COLO668 (cell line): ENCODE measurements at regions not wholly inside any gene's neighbourhood (a gene's known extent, or its start where the extent isn't known, plus 50 kb on each side); places are given as distances from the start of the nearest gene placed in this dataset.
"Not testable (repeated sequence)": the region's sequence is repeated elsewhere in the genome, so short reads cannot be mapped to it uniquely, and the experiment has no call there.

Source experiments
- DNase-seq: peaks from one replicate; lab custom pipeline; 2025; ENCODE audit not compliant: unreplicated experiment; lab: John Stamatoyannopoulos, UW

DNA sequence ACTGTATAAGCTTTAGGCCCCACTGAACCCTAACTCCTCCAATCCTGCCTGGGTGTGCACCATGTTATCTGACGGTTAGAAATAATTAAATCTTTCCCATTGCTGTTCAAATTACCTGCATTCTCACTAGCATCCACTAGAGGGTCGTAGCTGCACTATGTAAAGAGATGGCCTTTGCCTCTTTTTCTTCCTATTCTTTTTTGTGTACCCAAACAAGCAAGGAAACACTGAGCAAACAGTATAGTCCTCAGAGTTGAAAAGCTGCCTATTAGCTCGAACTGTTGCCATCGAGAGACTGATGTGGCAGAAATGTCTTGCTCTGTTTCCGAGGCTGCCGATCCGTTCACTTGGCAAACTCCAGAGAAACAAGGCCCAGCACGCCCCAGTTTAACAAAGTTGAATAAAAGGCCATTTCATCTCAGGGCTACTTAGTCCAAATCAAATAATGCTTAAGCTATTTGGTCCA, 163.8 kb upstream of the TRPM3 start:
- DNase-seq = peak; percentile 52

DNA sequence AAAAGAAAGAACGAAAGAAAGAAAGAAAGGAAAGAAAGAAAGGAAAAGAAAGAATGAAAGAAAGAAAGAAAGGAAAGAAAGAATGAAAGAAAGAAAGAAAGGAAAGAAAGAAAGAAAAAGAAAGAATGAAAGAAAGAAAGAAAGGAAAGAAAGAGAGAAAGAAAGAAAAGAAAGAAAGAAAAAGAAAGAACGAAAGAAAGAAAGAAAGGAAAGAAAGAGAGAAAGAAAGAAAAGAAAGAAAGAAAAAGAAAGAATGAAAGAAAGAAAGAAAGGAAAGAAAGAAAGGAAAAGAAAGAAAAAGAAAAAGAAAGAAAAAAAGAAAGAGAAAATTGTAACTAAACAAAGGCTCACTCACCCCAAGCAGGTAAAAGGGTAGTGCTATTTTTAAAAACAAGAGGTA, 160.7 kb upstream of the TRPM3 start:
- DNase-seq = not testable (repeated sequence)

DNA sequence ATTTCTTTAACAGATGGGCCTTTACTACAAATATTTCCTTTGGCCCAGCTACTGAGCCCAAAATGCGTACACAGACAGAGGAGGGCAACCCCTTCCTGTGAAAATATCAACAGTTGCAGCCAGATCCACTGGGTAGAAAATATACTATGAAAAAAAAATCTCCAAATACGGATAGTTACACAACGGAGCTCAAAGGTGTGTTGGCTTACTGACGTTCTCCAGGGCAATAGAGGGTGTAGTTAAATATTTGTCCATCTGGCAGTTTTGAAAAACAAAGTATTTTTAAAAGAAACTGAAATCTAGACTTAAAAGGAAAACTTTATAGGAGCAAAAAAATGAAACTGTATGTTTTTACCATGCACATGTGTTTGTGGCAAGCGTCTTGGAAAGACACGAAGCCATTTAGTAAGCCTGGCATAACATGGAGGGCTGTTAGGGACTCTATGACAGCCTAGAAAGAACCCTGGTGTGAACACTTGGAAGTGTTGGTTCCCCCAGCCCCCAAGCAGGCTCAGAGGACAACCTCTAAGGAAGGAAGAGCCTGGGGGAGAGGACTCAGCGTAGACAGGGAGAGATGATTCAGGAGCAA, 157.8 kb upstream of the TRPM3 start:
- DNase-seq = no peak

DNA sequence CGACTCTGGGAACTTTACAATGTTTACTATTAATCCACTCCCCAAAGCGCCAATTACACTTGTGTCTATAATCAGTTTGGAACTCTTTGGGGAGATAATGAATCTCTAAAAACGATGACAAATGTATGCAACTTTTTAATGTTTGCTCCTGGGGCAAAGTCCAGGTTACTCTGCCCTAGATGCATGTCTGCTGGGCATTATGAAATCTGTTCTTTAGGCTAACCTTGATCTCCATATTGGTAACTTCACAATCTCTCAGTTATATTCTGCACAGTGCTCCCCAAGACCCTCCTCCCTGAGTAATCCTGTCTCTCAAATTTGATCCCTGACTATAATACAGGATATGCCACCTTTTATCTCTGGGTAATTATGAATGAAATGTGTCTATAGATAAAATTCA, 152.2 kb upstream of the TRPM3 start:
- no peak for DNase-seq

DNA sequence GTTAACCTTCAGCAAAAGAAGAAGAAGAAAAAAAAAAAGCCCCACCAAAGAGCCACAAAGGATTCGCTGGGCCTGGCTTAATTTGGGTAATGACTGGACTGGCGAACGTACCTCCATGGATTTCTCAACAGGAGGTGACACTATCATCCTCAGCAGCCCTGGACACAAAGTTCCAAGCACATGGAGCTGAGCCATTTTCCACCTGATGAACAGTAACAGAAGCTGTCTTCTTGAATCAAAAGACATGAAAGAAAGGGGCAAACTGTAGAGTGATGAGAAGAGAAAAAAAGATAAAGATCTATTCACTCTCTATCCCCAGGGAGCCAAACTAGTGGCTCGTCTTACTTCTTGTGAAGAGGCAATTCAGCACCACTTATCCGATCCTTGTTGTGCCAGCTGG, 150.2 kb upstream of the TRPM3 start:
- DNase-seq = no peak

DNA sequence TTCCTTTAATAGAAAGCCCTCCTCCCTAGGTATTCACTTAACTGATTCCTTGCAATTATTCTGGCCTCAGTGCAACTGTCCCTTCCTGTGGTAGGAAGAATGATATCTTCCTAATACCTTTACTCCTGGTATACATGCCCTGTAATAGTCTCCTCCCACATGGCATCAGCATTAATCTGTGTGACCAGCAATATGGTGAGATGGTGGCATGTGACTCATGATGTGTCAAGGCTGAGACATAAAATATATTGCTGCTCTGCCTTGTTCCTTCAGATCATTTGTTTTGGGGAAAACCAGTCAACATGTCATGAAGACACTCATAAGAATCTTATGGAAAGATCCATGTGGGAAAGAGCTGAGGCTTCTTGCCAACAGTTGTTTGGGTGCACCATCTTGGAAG, 149.1 kb upstream of the TRPM3 start:
- DNase-seq = no peak

DNA sequence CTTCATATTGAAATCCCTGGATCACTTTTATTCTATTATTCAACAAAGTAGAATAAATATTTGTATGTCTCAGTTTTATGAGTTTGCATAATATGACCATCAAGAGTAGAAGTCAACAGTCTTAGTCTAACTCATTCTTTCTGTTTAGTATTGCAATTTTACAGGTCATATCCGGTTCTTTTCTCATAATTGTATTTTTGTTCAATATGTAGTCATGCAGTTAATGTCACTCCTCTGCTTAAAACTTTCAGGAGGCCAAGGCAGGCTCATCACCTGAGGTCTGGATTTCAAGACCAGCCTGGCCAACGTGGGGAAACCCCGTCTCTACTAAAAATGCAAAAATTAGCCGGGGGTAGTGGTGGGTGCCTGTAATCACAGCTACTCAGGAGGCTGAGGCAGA, 148.4 kb upstream of the TRPM3 start:
- no peak for DNase-seq

DNA sequence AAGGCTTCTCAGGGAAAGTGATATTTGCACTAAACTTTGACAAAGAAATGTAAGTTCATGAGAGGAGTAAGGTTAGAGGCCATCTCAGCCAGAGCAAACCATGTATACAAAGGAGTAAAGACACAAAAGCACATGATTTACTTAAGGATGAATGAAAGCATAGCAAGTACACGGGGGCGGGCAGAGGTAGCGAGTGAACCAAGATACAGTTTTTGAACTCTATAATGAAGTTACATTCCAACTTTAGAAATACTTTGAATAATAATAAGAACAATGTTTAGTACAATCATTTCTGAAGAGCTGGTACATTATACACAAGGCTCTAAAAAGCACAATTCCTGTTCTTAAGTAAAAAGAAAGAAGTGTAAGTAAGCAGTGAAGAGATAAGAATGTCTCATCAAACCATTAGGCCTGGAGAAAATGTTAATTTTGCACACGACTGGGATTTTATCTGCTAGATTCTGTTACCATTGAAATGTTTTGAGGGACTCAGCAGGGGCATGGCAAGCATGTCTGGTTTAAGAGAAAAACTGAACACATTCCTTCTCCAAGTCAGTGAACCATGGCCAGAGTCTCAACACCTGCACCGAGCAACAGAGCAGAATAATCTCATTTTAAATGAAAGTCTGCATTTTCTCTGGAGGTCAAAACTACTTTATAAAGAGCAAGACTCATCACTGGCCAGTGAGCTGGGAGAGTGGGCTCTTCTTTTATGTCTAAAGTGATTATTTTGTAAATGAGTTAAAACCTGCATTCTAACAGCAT, 147.6 kb upstream of the TRPM3 start:
- no peak for DNase-seq

DNA sequence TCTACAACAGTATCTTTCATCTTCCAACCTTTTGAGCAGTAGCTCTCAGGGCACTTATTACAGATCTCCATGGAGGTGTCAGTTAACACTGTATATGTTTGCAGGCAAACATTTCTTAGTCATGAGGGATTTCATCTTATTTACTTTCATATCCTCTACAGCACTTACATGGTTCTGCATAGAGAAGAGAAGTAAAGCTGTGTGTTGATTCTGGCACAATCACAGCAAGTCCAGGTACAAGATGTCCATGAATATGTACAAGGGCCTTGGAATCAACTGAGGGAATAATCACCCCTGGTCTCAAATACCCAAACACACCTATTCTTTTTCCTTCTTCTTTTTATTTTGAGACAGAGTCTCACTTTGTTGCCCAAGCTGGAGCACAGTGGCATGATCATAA, 142.0 kb upstream of the TRPM3 start:
- no peak for DNase-seq

DNA sequence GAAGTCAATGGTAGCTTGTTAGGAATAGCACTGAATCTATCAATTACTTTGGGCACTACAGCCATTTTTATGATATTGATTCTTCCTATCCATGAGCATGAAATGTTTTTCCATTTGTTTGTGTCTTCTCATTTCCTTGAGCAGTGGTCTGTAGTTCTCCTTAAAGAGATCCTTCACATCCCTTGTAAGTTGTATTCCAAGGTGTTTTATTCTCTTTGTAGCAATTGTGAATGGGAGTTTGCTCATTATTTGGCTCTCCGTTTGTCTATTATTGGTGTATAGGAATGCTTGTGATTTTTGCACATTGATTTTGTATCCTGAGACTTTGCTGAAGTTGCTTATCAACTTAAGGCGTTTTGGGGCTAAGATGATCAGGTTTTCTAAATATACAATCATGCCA, 139.0 kb upstream of the TRPM3 start:
- DNase-seq = not testable (repeated sequence)

DNA sequence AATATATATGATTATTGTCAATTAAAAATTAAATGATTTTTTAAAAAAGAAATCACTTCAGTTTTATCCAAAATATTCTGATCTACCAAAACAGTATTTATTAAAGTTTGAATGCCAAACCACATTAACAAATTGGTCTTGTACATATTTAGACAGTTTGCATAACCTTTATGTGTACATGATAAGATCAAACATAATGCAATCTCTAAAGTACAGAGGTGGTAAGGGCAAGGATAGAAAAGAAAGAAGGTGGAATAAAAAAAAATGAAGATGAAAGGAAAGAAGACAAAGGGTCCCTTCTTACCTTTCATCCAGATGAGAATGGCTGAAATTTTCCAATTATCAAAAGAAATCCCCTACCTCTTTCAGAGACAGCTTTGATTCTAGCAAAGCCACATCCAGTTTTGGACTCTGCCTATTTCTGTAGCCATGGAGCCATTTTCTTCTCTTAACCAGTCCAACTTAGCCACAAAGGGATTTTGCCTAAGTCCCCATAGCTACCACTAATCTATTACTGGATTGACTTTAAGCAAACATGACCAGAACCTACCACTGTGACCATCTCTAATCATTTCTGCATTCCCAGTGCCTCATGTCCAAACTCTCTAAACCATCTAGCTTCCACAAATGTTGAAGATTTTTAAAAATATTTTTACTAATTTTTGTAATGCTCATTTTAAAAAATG, 133.3 kb upstream of the TRPM3 start:
- DNase-seq = no peak

DNA sequence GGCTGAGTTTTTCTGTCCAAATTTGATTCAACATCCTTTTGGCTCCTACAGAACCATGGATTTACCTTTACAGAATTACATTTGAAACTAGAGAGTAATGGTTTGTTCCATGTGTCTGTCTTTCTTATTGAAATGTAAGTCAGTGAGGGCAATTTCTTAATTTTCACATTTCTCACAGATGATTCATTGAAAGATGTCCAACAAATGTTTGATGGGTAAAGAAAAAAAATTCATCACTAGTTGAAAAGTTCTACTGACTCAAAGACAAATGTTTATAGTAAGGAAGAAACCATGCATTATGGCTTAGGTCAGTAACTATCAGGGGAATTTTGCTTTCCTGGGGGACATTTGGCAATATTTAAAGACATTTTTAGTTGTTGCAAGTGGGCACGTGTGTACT, 131.6 kb upstream of the TRPM3 start:
- no peak for DNase-seq

DNA sequence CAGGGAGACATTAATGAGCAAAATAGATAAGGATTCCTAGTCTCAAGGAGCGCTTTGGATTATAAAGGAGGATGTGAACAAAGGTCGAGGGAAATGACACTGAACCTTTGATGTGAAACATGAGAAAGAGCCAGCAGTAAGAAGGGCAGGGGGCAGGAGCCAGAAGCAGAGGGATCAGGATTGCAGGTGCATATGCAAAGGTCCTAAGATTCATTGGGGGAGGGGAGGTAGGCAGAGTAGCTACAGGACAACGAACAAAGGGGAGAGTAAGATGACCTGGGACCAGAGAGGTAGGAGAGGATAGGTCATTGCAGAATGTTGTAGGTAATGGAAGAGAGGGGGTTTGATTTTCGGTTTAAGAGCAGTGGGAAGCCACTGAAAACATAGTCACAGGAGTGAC, 129.2 kb upstream of the TRPM3 start:
- DNase-seq = no peak

DNA sequence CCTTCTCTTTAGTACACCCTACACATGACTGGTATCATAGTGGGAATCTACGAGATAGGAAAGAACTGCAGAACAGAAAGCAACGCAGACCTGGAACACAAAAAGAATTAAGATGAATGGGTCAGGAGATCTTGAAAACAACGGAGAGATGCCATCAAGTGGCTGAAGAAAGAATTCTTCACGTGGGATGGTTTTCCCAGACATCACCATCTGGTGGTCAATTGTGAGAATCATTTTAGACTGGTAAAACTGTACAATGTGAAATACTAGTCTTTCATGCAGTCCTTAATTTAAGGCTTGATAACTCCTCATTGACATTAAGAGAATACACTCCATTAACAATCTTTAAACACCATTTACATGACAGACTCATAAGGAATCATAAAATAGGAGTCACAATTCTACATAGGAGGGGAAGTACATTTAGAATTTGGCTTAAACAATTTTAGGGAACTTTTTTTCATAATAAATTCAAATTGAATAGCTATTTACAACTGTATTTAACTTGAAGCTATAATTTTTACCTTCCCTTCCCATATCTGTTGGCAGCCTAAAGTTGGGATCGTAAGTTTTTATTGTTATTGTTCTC, 128.4 kb upstream of the TRPM3 start:
- DNase-seq = no peak

DNA sequence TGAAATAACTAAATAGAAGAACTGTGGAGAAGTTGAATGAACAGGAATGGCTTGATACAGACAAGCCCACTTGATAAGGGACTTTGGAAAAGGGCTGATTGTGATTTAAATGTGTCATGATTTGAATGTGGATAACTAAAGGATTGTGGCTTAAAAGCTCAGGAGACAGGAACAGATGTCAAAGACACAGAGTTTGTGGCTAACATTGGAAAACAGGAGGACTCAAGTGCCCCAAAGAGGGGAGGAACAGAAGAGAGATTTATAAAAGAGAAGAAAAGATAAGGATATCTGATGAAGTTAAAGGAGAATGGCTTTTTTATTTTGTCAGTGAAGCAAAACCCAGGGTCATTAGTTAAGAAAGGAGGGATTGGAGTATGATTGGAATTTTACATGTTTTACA, 124.2 kb upstream of the TRPM3 start:
- no peak for DNase-seq

DNA sequence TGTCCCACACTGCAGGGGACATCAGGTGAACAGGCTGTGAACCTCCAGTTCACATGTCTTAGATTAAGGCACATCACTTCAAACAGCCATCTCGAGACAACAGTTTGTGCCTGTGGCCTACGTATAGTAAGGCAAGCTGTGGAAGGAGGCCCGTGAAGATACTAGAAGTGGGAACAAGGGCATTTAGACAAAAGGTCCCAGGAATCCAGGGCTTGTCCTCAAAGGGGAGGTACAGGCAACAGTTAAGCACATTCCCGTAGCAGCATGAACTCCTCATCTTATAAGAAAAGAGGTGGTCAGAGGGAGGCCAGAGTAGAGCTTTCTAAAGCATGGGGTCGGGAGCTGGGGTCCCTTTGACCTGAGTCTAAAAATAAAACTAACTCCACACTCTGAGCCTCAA, 122.5 kb upstream of the TRPM3 start:
- no peak for DNase-seq

DNA sequence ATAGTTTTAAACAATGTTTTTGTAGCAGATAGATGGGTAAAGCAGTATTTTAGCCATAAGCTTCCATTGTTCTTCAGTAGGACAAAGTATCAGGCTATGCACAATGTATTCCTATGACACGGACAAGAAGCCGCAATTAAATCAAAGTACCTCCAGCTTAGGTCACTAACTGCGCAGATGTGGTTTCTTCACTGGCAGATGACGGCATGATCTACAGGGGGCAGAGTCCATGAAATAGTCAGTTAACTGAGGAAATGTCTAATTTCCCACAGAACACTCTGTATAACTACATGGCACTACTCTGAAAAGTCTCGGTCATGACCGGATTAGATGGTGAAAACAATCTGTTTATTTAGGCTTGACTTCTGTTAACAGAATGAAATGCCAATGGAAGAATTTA, 120.7 kb upstream of the TRPM3 start:
- DNase-seq = no peak

DNA sequence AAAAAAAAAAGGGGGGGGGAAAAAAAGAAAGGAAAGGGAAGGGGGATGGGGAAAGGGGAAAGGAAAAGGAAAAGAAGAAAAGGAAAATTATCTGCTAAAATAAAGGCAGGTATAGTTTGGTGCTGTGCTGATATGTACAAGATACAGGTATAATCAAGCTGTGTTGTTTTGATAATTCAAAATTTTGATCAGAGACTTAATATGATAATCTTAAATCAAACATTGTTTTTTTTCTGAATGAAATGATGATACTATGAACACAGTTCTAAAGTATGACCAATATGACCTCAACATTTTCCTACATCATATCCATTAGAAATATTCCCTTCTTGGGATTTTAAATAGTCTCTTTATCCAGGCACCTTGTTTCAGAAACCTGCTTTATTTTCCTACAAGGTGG, 115.6 kb upstream of the TRPM3 start:
- DNase-seq = no peak

DNA sequence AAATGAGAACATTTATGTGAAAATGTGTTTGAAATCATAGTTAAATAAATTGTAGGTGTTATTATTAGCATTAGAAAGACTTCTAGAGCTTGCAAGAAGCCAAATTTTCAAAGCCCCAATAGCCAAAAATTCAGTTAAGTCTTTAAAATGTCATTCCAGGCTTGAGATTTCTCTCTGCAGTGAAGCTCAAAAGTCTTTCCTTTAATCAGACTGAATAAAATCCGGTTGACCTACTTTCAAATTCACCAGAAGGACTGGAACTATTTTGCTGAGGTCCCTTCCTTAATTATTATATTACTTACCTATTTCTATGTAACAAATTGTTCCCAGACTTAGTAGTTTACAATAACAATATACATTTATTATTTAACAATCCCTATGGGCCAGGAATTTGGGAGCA, 112.2 kb upstream of the TRPM3 start:
- no peak for DNase-seq

DNA sequence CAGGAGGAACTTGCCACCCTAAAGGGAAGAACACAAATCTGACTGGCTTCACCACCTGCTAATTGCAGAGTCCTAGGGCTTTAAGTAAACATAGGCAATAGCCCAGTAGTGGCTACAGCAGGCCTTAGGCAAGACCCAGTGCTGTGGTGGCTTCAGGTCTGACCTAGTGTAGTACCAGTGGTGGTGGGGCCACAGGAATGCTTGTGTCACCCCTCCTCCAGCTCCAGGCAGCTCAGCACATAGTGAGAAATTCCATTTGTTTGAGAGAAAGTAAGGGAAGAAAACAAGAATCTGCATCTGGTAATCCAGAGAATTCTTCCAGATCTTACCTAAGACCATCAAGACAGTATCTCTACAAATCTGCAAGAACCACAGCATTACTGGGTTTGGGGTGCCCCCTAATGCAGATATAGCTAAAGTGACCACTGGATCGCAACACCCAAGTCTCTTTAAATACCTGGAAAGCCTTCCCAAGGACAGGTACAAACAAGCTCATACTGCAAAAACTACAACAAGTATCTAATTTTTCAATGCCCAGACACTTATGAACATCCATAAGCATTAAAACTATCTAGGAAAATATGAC, 102.6 kb upstream of the TRPM3 start:
- DNase-seq = no peak

DNA sequence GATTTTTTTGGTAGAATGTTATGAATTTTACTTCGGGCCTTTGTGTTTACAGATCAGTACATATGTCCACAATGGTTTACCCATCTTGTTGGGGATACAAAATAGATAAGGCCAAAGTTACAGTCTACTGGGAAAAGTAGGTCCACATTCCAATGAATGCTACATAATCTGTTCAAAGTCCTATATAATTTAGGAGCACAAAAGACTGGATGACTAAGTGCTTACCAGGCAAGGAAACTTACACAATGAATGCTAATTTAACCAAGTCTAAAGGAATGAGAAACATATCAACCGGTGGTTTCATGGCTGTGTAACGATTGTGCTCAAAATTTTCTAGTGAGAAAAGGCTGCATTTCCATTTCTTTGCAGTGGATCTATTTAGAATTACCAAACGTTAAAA, 97.4 kb upstream of the TRPM3 start:
- no peak for DNase-seq

DNA sequence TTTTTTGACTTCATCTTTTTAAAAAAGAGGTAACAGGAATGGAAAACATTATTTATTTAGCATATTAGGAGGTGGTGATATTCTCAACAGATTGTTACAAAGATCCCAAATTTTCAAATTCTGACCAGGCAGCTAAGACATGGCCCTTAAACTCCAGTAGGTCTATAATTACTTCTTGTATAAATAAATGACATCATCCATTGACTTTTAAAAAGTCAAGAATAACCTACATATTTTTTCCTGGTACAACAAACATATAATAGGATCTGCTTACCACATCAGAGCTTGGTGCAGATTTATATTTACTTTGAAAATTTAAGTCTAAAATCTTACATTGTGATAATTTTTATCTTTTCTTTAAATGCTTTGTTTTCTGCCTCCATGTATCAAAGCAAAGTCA, 92.2 kb upstream of the TRPM3 start:
- DNase-seq = no peak
